A549 (cell line): ENCODE measurements at regions not wholly inside any gene's neighbourhood (a gene's known extent, or its start where the extent isn't known, plus 50 kb on each side); places are given as distances from the start of the nearest gene placed in this dataset.

Experiments
- ATAC-seq, 2 experiments: fragments of 200-7000 bp in 1 of 2; fragments of >200 bp in 1 of 2; cut with Nextera tagmentation in 1 of 2; cut with Tn5 transposase in 1 of 2; 3 replicates each; pipeline versions ENCODE4 v1.8.0 to v1.9.1; 2018 to 2020; ENCODE audit warnings: mild to moderate bottlenecking in 1 of 2, moderate library complexity in 1 of 2
- CTCF ChIA-PET: fragments of 300-600 bp; sonication (Branson Sonifier 250); formaldehyde crosslinking; extraction: SDS; loops from one replicate; lab custom pipeline; 2021; ENCODE audit warnings: antibody characterized with exemption, inconsistent platforms; lab: Yijun Ruan, JAX
- POLR2A ChIA-PET: fragments of 350-600 bp; formaldehyde crosslinking; extraction: SDS; loops from one replicate; lab custom pipeline; 2021; ENCODE audit warnings: antibody characterized with exemption, inconsistent platforms; lab: Yijun Ruan, JAX
- DNase-seq, 2 experiments: peaks; one replicate each; pipeline versions ENCODE4 v3.0.0 to v3.0.0-alpha.2; 2011 to 2016; ENCODE audit warnings: low read depth in 1 of 2, low spot score in 1 of 2
- FAIRE-seq: peaks from 2 replicates; lab custom pipeline; 2011; peaks lifted over from hg19 to GRCh38; lab: Jason Lieb, UNC
- H3K27ac ChIP-seq, 2 experiments: fragments of >200 bp; sonication (Bioruptor Twin); formaldehyde crosslinking; 3 replicates each; pipeline ENCODE4 v1.5.1; 2016 to 2017
- H3K4me1 ChIP-seq: fragments of >200 bp; sonication (Bioruptor Twin); formaldehyde crosslinking; 3 replicates; pipeline ENCODE4 v1.6.1; 2016
- H3K4me2 ChIP-seq: fragments of >200 bp; sonication (Bioruptor Twin); formaldehyde crosslinking; 3 replicates; pipeline ENCODE4 v1.6.1; 2016
- H3K4me3 ChIP-seq: fragments of >200 bp; sonication (Bioruptor Twin); formaldehyde crosslinking; 3 replicates; pipeline ENCODE4 v1.5.1; 2016
- H3K9me3 ChIP-seq: fragments of >200 bp; sonication (Bioruptor Twin); formaldehyde crosslinking; 3 replicates; pipeline ENCODE4 v1.6.1; 2016
- BHLHE40 ChIP-seq: IDR thresholded peaks from 2 replicates; pipeline ENCODE4 v1.6.1; 2012; ENCODE audit warnings: low read depth, low read length, inconsistent platforms
- CHD2 ChIP-seq: fragments of 150-350 bp; IDR thresholded peaks from 2 replicates; pipeline ENCODE4 v1.6.1; 2014; ENCODE audit warnings: low read length; ENCODE audit not compliant: partially characterized antibody
- CHD4 ChIP-seq: fragments of 200-600 bp; sonication (generic); IDR thresholded peaks from 2 replicates; pipeline ENCODE4 v1.6.1; 2016; ENCODE audit warnings: antibody characterized with exemption, mild to moderate bottlenecking, borderline replicate concordance
- EHF ChIP-seq: fragments of 250-450 bp; sonication (Bioruptor Pico); IDR thresholded peaks from 2 replicates; pipeline ENCODE4 v1.5.0; 2020; ENCODE audit warnings: mild to moderate bottlenecking
- EP300 ChIP-seq, 2 experiments: fragments of >200 bp; sonication (Bioruptor Twin); formaldehyde crosslinking; IDR thresholded peaks; 2 replicates in 1 of 2; 3 replicates in 1 of 2; pipeline ENCODE4 v1.6.1; 2016 to 2017
- ESRRA ChIP-seq: fragments of 150-350 bp; IDR thresholded peaks from 2 replicates; pipeline ENCODE4 v1.6.1; 2014; ENCODE audit warnings: mild to moderate bottlenecking, low read length, borderline replicate concordance
- FOSB ChIP-seq: fragments of 250-450 bp; sonication (Bioruptor Pico); IDR thresholded peaks from 2 replicates; pipeline ENCODE4 v1.5.0; 2020; ENCODE audit warnings: mild to moderate bottlenecking, moderate library complexity
- FOXS1 ChIP-seq: fragments of 250-450 bp; sonication (Bioruptor Pico); IDR thresholded peaks from 2 replicates; pipeline ENCODE4 v1.5.0; 2020; ENCODE audit warnings: mild to moderate bottlenecking, moderate library complexity
- HDAC2 ChIP-seq: fragments of 200-600 bp; sonication (generic); IDR thresholded peaks from 2 replicates; pipeline ENCODE4 v1.6.1; 2016
- MAFK ChIP-seq: fragments of 450-650 bp; IDR thresholded peaks from 2 replicates; pipeline ENCODE4 v1.6.1; 2014; ENCODE audit not compliant: partially characterized antibody
- MYC ChIP-seq: IDR thresholded peaks from 2 replicates; pipeline ENCODE4 v1.6.1; 2012; ENCODE audit warnings: mild to moderate bottlenecking, inconsistent platforms, low read length, improper control_type of control experiment, borderline replicate concordance
- RCOR1 ChIP-seq: fragments of 150-350 bp; IDR thresholded peaks from 2 replicates; pipeline ENCODE4 v1.6.1; 2014; ENCODE audit warnings: antibody characterized with exemption, low read length, low read depth
- SMC3 ChIP-seq: fragments of >200 bp; sonication (Bioruptor Twin); formaldehyde crosslinking; IDR thresholded peaks from 3 replicates; pipeline ENCODE4 v1.6.1; 2018; ENCODE audit warnings: inconsistent platforms
- TFCP2L1 ChIP-seq: fragments of 250-450 bp; sonication (Bioruptor Pico); IDR thresholded peaks from 2 replicates; pipeline ENCODE4 v1.5.0; 2021; ENCODE audit warnings: mild to moderate bottlenecking
- TP53 ChIP-seq: fragments of 250-450 bp; sonication (Bioruptor Pico); IDR thresholded peaks from 2 replicates; pipeline ENCODE4 v1.5.0; 2021; ENCODE audit warnings: mild to moderate bottlenecking, moderate library complexity
- WGBS: methylation state at CpG from one replicate; pipeline ENCODE4 v1.1.6; 2017; ENCODE audit errors: missing lambda C conversion rate; 5-methylcytosine and 5-hydroxymethylcytosine counted together
- TF ChIP-seq, protein P1 (sequence below): fragments of >200 bp; sonication (Bioruptor Twin); formaldehyde crosslinking; IDR thresholded peaks from 3 replicates; pipeline ENCODE4 v1.6.1; 2016
- TF ChIP-seq, protein P2 (sequence below): IDR thresholded peaks from 2 replicates; pipeline ENCODE4 v1.6.1; 2012; ENCODE audit warnings: low read depth, borderline replicate concordance
- TF ChIP-seq, protein P3 (sequence below): IDR thresholded peaks from 2 replicates; pipeline ENCODE4 v1.6.1; 2012
- TF ChIP-seq, protein P4 (sequence below): fragments of 250-450 bp; sonication (Bioruptor Pico); IDR thresholded peaks from 2 replicates; pipeline ENCODE4 v1.5.0; 2021; ENCODE audit warnings: mild to moderate bottlenecking, moderate library complexity, borderline replicate concordance
- TF ChIP-seq, protein P5 (sequence below): fragments of 200-600 bp; sonication (generic); IDR thresholded peaks from 2 replicates; pipeline ENCODE4 v1.6.1; 2016; ENCODE audit warnings: antibody characterized with exemption, mild to moderate bottlenecking, moderate library complexity
- TF ChIP-seq, protein P6 (sequence below): IDR thresholded peaks from 2 replicates; pipeline ENCODE4 v1.6.1; 2012

DNA sequence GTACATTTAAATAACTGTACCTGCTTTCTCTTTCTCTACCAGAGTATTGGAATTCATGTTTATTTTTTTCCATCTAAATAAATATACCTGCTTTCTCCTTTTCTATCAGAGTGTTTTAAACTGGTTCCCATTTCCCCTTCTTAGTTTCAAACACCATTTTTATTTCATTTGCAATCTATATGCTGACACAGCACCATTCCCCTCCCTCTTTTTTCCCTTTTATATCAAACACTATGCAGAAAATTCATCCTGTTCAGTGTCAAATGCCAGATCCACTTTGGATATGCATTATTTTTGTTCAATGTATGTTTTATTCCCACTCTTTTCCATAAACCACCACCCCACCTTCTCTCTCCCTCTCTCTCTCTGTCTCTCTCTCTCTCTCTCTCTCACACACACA is 85.8 kb upstream of the ST6GALNAC5 start:
- Histone ChIP-seq H3K4me3 (no peak overlapping the region), H3K4me1 (no peaks in the 10 kb centered on the region), H3K4me2 (no peak overlapping the region), H3K27ac (no peak overlapping the region), H3K9me3 (no peaks in the 10 kb centered on the region)
- CTCF ChIA-PET: no interaction called here
- no peak for TF ChIP-seq FOSB (CRISPR knock-in tag)
- peak; percentile 40 for TF ChIP-seq MAFK
- FAIRE-seq (no peak), ATAC-seq (no peak), DNase-seq (no peak)
- POLR2A ChIA-PET: no interaction called here

DNA sequence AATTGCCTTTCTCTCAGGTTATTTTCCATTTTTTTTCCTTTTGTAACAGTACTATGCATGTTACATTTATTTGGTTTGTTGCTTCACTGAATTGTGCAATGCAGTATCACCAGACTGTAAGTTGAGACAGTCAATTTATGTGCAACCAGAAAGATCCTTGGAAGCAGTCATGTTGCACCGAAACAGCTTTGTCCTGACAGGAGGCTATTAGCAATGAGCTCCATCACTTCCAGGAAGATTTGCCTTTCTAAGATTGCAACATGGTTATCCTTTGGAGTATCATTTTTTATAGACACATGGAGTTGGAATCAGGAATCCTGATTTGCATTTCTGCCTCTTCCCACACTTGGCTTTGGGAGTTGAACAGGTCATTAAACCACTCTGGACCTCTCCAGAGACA is 84.5 kb upstream of the ST6GALNAC5 start:
- WGBS: 0% methylated on average over 1 of the region's 1 CpG
- no peak for TF ChIP-seq MYC
- no peak for TF ChIP-seq EHF
- TF ChIP-seq TFCP2L1 (CRISPR knock-in tag): no peak
- TF ChIP-seq RCOR1: no peak
- TF ChIP-seq, protein P1, sequence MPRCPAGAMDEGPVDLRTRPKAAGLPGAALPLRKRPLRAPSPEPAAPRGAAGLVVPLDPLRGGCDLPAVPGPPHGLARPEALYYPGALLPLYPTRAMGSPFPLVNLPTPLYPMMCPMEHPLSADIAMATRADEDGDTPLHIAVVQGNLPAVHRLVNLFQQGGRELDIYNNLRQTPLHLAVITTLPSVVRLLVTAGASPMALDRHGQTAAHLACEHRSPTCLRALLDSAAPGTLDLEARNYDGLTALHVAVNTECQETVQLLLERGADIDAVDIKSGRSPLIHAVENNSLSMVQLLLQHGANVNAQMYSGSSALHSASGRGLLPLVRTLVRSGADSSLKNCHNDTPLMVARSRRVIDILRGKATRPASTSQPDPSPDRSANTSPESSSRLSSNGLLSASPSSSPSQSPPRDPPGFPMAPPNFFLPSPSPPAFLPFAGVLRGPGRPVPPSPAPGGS: no peak
- no peak for TF ChIP-seq CHD2
- no peak for TF ChIP-seq BHLHE40
- TF ChIP-seq SMC3: no peak
- TF ChIP-seq, protein P2, sequence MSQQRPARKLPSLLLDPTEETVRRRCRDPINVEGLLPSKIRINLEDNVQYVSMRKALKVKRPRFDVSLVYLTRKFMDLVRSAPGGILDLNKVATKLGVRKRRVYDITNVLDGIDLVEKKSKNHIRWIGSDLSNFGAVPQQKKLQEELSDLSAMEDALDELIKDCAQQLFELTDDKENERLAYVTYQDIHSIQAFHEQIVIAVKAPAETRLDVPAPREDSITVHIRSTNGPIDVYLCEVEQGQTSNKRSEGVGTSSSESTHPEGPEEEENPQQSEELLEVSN: no peak
- TF ChIP-seq, protein P3, sequence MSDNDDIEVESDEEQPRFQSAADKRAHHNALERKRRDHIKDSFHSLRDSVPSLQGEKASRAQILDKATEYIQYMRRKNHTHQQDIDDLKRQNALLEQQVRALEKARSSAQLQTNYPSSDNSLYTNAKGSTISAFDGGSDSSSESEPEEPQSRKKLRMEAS: no peak
- ChIA-PET POLR2A (no interaction called here), CTCF (no interaction called here)
- Histone ChIP-seq H3K27ac (no peak overlapping the region), H3K4me1 (no peaks in the 10 kb centered on the region), H3K9me3 (no peaks in the 10 kb centered on the region), H3K4me2 (no peak overlapping the region), H3K4me3 (no peak overlapping the region)
- ATAC-seq (no peak), DNase-seq (no peak), FAIRE-seq (no peak)

DNA sequence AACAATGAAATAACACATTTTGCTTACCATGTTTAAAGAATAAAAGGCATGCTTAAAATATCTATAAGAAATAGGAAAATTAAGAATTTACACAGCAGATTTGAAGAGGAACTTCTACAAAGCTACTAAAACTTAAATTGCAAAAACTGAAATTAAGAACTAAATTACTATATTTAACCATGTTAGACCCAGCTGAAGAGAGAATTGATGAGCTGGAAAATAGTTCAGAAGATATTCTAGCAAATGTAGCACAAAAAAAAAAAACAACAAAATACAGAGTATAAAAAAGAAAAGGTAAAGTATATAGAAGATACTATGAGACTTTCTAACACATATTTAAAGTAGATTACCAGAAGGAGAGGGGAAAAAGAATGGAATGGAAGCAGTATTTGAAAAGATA is 82.8 kb upstream of the ST6GALNAC5 start:
- no peak overlapping the region for H3K4me3 ChIP-seq
- ChIA-PET CTCF (no interaction called here), POLR2A (no interaction called here)
- FAIRE-seq (no peak), ATAC-seq (no peak), DNase-seq (no peak)
- TF ChIP-seq CHD4 (no peak), TP53 (CRISPR knock-in tag) (no peak), EP300 (IDR thresholded peaks at IDR 0.05) (no peak), MYC (no peak), CHD2 (no peak), BHLHE40 (no peak), HDAC2 (no peak), ESRRA (no peak), FOXS1 (no peak)
- TF ChIP-seq, protein P1: no peak
- TF ChIP-seq, protein P4, sequence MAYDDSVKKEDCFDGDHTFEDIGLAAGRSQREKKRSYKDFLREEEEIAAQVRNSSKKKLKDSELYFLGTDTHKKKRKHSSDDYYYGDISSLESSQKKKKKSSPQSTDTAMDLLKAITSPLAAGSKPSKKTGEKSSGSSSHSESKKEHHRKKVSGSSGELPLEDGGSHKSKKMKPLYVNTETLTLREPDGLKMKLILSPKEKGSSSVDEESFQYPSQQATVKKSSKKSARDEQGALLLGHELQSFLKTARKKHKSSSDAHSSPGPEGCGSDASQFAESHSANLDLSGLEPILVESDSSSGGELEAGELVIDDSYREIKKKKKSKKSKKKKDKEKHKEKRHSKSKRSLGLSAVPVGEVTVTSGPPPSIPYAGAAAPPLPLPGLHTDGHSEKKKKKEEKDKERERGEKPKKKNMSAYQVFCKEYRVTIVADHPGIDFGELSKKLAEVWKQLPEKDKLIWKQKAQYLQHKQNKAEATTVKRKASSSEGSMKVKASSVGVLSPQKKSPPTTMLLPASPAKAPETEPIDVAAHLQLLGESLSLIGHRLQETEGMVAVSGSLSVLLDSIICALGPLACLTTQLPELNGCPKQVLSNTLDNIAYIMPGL: no peak
- TF ChIP-seq, protein P5, sequence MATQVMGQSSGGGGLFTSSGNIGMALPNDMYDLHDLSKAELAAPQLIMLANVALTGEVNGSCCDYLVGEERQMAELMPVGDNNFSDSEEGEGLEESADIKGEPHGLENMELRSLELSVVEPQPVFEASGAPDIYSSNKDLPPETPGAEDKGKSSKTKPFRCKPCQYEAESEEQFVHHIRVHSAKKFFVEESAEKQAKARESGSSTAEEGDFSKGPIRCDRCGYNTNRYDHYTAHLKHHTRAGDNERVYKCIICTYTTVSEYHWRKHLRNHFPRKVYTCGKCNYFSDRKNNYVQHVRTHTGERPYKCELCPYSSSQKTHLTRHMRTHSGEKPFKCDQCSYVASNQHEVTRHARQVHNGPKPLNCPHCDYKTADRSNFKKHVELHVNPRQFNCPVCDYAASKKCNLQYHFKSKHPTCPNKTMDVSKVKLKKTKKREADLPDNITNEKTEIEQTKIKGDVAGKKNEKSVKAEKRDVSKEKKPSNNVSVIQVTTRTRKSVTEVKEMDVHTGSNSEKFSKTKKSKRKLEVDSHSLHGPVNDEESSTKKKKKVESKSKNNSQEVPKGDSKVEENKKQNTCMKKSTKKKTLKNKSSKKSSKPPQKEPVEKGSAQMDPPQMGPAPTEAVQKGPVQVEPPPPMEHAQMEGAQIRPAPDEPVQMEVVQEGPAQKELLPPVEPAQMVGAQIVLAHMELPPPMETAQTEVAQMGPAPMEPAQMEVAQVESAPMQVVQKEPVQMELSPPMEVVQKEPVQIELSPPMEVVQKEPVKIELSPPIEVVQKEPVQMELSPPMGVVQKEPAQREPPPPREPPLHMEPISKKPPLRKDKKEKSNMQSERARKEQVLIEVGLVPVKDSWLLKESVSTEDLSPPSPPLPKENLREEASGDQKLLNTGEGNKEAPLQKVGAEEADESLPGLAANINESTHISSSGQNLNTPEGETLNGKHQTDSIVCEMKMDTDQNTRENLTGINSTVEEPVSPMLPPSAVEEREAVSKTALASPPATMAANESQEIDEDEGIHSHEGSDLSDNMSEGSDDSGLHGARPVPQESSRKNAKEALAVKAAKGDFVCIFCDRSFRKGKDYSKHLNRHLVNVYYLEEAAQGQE: no peak
- TF ChIP-seq, protein P6, sequence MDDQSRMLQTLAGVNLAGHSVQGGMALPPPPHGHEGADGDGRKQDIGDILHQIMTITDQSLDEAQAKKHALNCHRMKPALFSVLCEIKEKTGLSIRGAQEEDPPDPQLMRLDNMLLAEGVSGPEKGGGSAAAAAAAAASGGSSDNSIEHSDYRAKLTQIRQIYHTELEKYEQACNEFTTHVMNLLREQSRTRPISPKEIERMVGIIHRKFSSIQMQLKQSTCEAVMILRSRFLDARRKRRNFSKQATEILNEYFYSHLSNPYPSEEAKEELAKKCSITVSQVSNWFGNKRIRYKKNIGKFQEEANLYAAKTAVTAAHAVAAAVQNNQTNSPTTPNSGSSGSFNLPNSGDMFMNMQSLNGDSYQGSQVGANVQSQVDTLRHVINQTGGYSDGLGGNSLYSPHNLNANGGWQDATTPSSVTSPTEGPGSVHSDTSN: no peak
- H3K27ac ChIP-seq: no peak overlapping the region
- no peaks in the 10 kb centered on the region for H3K9me3 ChIP-seq
- H3K4me2 ChIP-seq: no peak overlapping the region
- no peaks in the 10 kb centered on the region for H3K4me1 ChIP-seq
